A549 (cell line): ENCODE measurements at regions not wholly inside any gene's neighbourhood (a gene's known extent, or its start where the extent isn't known, plus 50 kb on each side); places are given as distances from the start of the nearest gene placed in this dataset.

Experiments
- ATAC-seq, 2 experiments: fragments of 200-7000 bp in 1 of 2; fragments of >200 bp in 1 of 2; cut with Nextera tagmentation in 1 of 2; cut with Tn5 transposase in 1 of 2; 3 replicates each; pipeline versions ENCODE4 v1.8.0 to v1.9.1; 2018 to 2020; ENCODE audit warnings: mild to moderate bottlenecking in 1 of 2, moderate library complexity in 1 of 2
- CTCF ChIA-PET: fragments of 300-600 bp; sonication (Branson Sonifier 250); formaldehyde crosslinking; extraction: SDS; loops from one replicate; lab custom pipeline; 2021; ENCODE audit warnings: antibody characterized with exemption, inconsistent platforms; lab: Yijun Ruan, JAX
- POLR2A ChIA-PET: fragments of 350-600 bp; formaldehyde crosslinking; extraction: SDS; loops from one replicate; lab custom pipeline; 2021; ENCODE audit warnings: antibody characterized with exemption, inconsistent platforms; lab: Yijun Ruan, JAX
- DNase-seq, 2 experiments: peaks; one replicate each; pipeline versions ENCODE4 v3.0.0 to v3.0.0-alpha.2; 2011 to 2016; ENCODE audit warnings: low read depth in 1 of 2, low spot score in 1 of 2
- FAIRE-seq: peaks from 2 replicates; lab custom pipeline; 2011; peaks lifted over from hg19 to GRCh38; lab: Jason Lieb, UNC
- H3K27ac ChIP-seq, 2 experiments: fragments of >200 bp; sonication (Bioruptor Twin); formaldehyde crosslinking; 3 replicates each; pipeline ENCODE4 v1.5.1; 2016 to 2017
- H3K4me1 ChIP-seq: fragments of >200 bp; sonication (Bioruptor Twin); formaldehyde crosslinking; 3 replicates; pipeline ENCODE4 v1.6.1; 2016
- H3K4me2 ChIP-seq: fragments of >200 bp; sonication (Bioruptor Twin); formaldehyde crosslinking; 3 replicates; pipeline ENCODE4 v1.6.1; 2016
- H3K4me3 ChIP-seq: fragments of >200 bp; sonication (Bioruptor Twin); formaldehyde crosslinking; 3 replicates; pipeline ENCODE4 v1.5.1; 2016
- H3K9me3 ChIP-seq: fragments of >200 bp; sonication (Bioruptor Twin); formaldehyde crosslinking; 3 replicates; pipeline ENCODE4 v1.6.1; 2016
- BHLHE40 ChIP-seq: IDR thresholded peaks from 2 replicates; pipeline ENCODE4 v1.6.1; 2012; ENCODE audit warnings: low read depth, low read length, inconsistent platforms
- CBX8 ChIP-seq: fragments of 200-600 bp; sonication (generic); IDR thresholded peaks from 2 replicates; pipeline ENCODE4 v1.6.1; 2016
- CEBPB ChIP-seq, 2 experiments: fragments of >200 bp in 1 of 2; sonication (Bioruptor Twin) in 1 of 2; formaldehyde crosslinking in 1 of 2; IDR thresholded peaks; 2 replicates each; pipeline ENCODE4 v1.6.1; 2012 to 2016
- EP300 ChIP-seq, 2 experiments: fragments of >200 bp; sonication (Bioruptor Twin); formaldehyde crosslinking; IDR thresholded peaks; 2 replicates in 1 of 2; 3 replicates in 1 of 2; pipeline ENCODE4 v1.6.1; 2016 to 2017
- ESRRA ChIP-seq: fragments of 150-350 bp; IDR thresholded peaks from 2 replicates; pipeline ENCODE4 v1.6.1; 2014; ENCODE audit warnings: mild to moderate bottlenecking, low read length, borderline replicate concordance
- FOSL2 ChIP-seq, 2 experiments: fragments of 450-650 bp in 1 of 2; fragments of >200 bp in 1 of 2; sonication (Bioruptor Twin) in 1 of 2; formaldehyde crosslinking; IDR thresholded peaks; 2 replicates each; pipeline versions ENCODE4 v1.5.0 to v1.6.1; 2016 to 2020; ENCODE audit warnings: mild to moderate bottlenecking in 1 of 2, moderate library complexity in 1 of 2
- FOXS1 ChIP-seq: fragments of 250-450 bp; sonication (Bioruptor Pico); IDR thresholded peaks from 2 replicates; pipeline ENCODE4 v1.5.0; 2020; ENCODE audit warnings: mild to moderate bottlenecking, moderate library complexity
- HDAC2 ChIP-seq: fragments of 200-600 bp; sonication (generic); IDR thresholded peaks from 2 replicates; pipeline ENCODE4 v1.6.1; 2016
- HOXA7 ChIP-seq: fragments of 250-450 bp; sonication (Bioruptor Pico); IDR thresholded peaks from 2 replicates; pipeline ENCODE4 v1.5.0; 2020; ENCODE audit warnings: mild to moderate bottlenecking, moderate library complexity
- HOXB13 ChIP-seq: fragments of 250-450 bp; sonication (Bioruptor Pico); IDR thresholded peaks from 2 replicates; pipeline ENCODE4 v1.5.0; 2020; ENCODE audit warnings: low read depth, mild to moderate bottlenecking, moderate library complexity
- JUN ChIP-seq, 2 experiments: fragments of >200 bp; sonication (Bioruptor Twin); formaldehyde crosslinking; IDR thresholded peaks; 2 replicates in 1 of 2; 3 replicates in 1 of 2; pipeline ENCODE4 v1.6.1; 2016 to 2017
- JUNB ChIP-seq: fragments of >200 bp; sonication (Bioruptor Twin); formaldehyde crosslinking; IDR thresholded peaks from 2 replicates; pipeline ENCODE4 v1.6.1; 2016
- NPAS2 ChIP-seq: fragments of 250-450 bp; sonication (Bioruptor Pico); IDR thresholded peaks from 2 replicates; pipeline ENCODE4 v1.8.0; 2022; ENCODE audit warnings: mild to moderate bottlenecking, moderate library complexity, borderline replicate concordance
- NR3C1 ChIP-seq: fragments of >200 bp; sonication (Bioruptor Twin); formaldehyde crosslinking; IDR thresholded peaks from 3 replicates; pipeline ENCODE4 v1.6.1; 2017
- PHF8 ChIP-seq: fragments of 200-600 bp; sonication (generic); IDR thresholded peaks from 2 replicates; pipeline ENCODE4 v1.6.1; 2016; ENCODE audit warnings: low read depth, mild to moderate bottlenecking, antibody characterized with exemption, moderate library complexity, borderline replicate concordance
- SREBF2 ChIP-seq: fragments of 450-650 bp; IDR thresholded peaks from 2 replicates; pipeline ENCODE4 v1.6.1; 2014; ENCODE audit warnings: mild to moderate bottlenecking, moderate library complexity
- TP53 ChIP-seq: fragments of 250-450 bp; sonication (Bioruptor Pico); IDR thresholded peaks from 2 replicates; pipeline ENCODE4 v1.5.0; 2021; ENCODE audit warnings: mild to moderate bottlenecking, moderate library complexity
- ZNF302 ChIP-seq: fragments of 250-450 bp; sonication (Bioruptor Pico); IDR thresholded peaks from 2 replicates; pipeline ENCODE4 v1.9.0; 2021; ENCODE audit warnings: inconsistent platforms, mild to moderate bottlenecking, moderate library complexity
- ZSCAN20 ChIP-seq: fragments of 250-450 bp; sonication (Bioruptor Pico); IDR thresholded peaks from 2 replicates; pipeline ENCODE4 v1.8.0; 2022; ENCODE audit warnings: mild to moderate bottlenecking, moderate library complexity
- WGBS: methylation state at CpG from one replicate; pipeline ENCODE4 v1.1.6; 2017; ENCODE audit errors: missing lambda C conversion rate; 5-methylcytosine and 5-hydroxymethylcytosine counted together
- TF ChIP-seq, protein P1 (sequence below): fragments of 250-450 bp; sonication (Bioruptor Pico); IDR thresholded peaks from 2 replicates; pipeline ENCODE4 v1.5.0; 2021; ENCODE audit warnings: mild to moderate bottlenecking, moderate library complexity, borderline replicate concordance
- TF ChIP-seq, protein P2 (sequence below): IDR thresholded peaks from 2 replicates; pipeline ENCODE4 v1.6.1; 2012; ENCODE audit warnings: low read depth, borderline replicate concordance
- TF ChIP-seq, protein P3 (sequence below): fragments of >200 bp; sonication (Bioruptor Twin); formaldehyde crosslinking; IDR thresholded peaks from 3 replicates; pipeline ENCODE4 v1.5.1; 2016
- TF ChIP-seq, protein P4 (sequence below): fragments of 450-650 bp; IDR thresholded peaks from 2 replicates; pipeline ENCODE4 v1.6.1; 2014; ENCODE audit warnings: antibody characterized with exemption

DNA sequence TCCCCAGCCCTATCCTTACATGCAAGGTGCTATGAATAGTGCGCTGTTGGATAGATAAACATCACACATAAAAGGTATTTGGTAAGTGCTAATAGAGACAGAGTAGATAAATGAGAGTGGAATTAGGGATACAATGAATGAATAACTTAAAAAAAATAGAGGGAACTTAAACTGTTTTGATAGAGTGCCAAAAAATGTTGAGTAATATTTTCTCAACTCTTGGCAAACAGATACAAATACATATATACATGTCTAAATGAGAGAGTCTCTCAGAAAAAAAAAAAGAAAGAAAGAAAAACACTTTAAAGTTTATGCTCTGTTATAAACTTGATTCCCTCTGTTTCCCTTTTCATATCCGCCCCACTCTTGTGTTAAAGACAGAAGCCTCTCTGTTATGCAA, 667.4 kb downstream of the ROBO2 start:
- no peak for TF ChIP-seq ZNF302 (CRISPR knock-in tag)
- no peak for TF ChIP-seq CBX8
- no peak for TF ChIP-seq JUN (IDR thresholded peaks at IDR 0.05)
- TF ChIP-seq, protein P1, sequence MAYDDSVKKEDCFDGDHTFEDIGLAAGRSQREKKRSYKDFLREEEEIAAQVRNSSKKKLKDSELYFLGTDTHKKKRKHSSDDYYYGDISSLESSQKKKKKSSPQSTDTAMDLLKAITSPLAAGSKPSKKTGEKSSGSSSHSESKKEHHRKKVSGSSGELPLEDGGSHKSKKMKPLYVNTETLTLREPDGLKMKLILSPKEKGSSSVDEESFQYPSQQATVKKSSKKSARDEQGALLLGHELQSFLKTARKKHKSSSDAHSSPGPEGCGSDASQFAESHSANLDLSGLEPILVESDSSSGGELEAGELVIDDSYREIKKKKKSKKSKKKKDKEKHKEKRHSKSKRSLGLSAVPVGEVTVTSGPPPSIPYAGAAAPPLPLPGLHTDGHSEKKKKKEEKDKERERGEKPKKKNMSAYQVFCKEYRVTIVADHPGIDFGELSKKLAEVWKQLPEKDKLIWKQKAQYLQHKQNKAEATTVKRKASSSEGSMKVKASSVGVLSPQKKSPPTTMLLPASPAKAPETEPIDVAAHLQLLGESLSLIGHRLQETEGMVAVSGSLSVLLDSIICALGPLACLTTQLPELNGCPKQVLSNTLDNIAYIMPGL (CRISPR knock-in tag): no peak
- no peak for TF ChIP-seq NPAS2 (CRISPR knock-in tag)
- TF ChIP-seq TP53 (CRISPR knock-in tag): no peak
- TF ChIP-seq ZSCAN20: no peak
- no peak for TF ChIP-seq ESRRA
- TF ChIP-seq FOSL2 (IDR thresholded peaks at IDR 0.05): no peak
- TF ChIP-seq FOSL2 (CRISPR knock-in tag; IDR thresholded peaks at IDR 0.05): no peak
- TF ChIP-seq, protein P2, sequence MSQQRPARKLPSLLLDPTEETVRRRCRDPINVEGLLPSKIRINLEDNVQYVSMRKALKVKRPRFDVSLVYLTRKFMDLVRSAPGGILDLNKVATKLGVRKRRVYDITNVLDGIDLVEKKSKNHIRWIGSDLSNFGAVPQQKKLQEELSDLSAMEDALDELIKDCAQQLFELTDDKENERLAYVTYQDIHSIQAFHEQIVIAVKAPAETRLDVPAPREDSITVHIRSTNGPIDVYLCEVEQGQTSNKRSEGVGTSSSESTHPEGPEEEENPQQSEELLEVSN: no peak
- TF ChIP-seq SREBF2: no peak
- TF ChIP-seq CEBPB (IDR thresholded peaks at IDR 0.05): no peak
- TF ChIP-seq EP300 (IDR thresholded peaks at IDR 0.05): no peak
- 1% methylated on average over 2 of the region's 2 CpGs for WGBS
- Histone ChIP-seq H3K4me2 (no peak overlapping the region), H3K4me3 (no peak overlapping the region), H3K9me3 (no peaks in the 10 kb centered on the region), H3K27ac (no peak overlapping the region), H3K4me1 (no peaks in the 10 kb centered on the region)
- FAIRE-seq: no peak
- ChIA-PET CTCF (no interaction called here), POLR2A (no interaction called here)
- ATAC-seq: no peak
- DNase-seq: no peak

DNA sequence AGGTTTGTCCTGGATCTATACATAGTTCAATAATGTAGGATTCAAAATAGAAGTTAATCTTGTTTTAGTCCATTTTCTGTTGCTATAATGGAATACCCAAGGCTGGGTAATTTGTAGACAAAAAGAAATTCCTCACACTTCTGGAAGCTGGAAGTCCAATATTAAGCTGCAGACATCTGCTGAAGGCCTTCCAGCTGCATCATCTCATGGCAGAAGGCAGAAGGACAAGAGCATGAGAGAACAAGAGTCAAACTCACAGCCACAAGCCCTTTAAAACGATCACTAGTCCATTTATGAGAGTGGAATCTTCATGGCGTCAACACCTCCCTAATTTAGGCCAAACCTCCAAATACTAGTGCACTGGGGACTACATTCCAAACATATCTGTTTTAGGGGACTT, 669.3 kb downstream of the ROBO2 start:
- DNase-seq: no peak
- WGBS: 4% methylated on average over 2 of the region's 2 CpGs
- H3K4me3 ChIP-seq: no peak overlapping the region
- ATAC-seq: no peak
- H3K4me1 ChIP-seq: no peaks in the 10 kb centered on the region
- CTCF ChIA-PET: no interaction called here
- TF ChIP-seq, protein P3, sequence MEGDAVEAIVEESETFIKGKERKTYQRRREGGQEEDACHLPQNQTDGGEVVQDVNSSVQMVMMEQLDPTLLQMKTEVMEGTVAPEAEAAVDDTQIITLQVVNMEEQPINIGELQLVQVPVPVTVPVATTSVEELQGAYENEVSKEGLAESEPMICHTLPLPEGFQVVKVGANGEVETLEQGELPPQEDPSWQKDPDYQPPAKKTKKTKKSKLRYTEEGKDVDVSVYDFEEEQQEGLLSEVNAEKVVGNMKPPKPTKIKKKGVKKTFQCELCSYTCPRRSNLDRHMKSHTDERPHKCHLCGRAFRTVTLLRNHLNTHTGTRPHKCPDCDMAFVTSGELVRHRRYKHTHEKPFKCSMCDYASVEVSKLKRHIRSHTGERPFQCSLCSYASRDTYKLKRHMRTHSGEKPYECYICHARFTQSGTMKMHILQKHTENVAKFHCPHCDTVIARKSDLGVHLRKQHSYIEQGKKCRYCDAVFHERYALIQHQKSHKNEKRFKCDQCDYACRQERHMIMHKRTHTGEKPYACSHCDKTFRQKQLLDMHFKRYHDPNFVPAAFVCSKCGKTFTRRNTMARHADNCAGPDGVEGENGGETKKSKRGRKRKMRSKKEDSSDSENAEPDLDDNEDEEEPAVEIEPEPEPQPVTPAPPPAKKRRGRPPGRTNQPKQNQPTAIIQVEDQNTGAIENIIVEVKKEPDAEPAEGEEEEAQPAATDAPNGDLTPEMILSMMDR: no peak
- TF ChIP-seq, protein P4, sequence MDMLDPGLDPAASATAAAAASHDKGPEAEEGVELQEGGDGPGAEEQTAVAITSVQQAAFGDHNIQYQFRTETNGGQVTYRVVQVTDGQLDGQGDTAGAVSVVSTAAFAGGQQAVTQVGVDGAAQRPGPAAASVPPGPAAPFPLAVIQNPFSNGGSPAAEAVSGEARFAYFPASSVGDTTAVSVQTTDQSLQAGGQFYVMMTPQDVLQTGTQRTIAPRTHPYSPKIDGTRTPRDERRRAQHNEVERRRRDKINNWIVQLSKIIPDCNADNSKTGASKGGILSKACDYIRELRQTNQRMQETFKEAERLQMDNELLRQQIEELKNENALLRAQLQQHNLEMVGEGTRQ: no peak
- TF ChIP-seq BHLHE40 (no peak), FOXS1 (no peak), HDAC2 (no peak), NR3C1 (no peak), PHF8 (no peak), NPAS2 (CRISPR knock-in tag) (no peak), HOXA7 (no peak), TP53 (CRISPR knock-in tag) (no peak), JUNB (no peak), SREBF2 (no peak), HOXB13 (CRISPR knock-in tag) (no peak)
- TF ChIP-seq, protein P1 (CRISPR knock-in tag): no peak
- POLR2A ChIA-PET: no interaction called here
- no peaks in the 10 kb centered on the region for H3K9me3 ChIP-seq
- no peak overlapping the region for H3K27ac ChIP-seq
- H3K4me2 ChIP-seq: no peak overlapping the region
- FAIRE-seq: no peak
